Nephron (organoid): ENCODE measurements at regions not wholly inside any gene's neighbourhood (a gene's known extent, or its start where the extent isn't known, plus 50 kb on each side); places are given as distances from the start of the nearest gene placed in this dataset.

Source experiments
- H3K27ac Mint-ChIP-seq, 3 experiments: 2 replicates each; pipeline ENCODE4 v1.8.0; 2020; ENCODE audit warnings: mixed read lengths in 3 of 3, mild to moderate bottlenecking in 2 of 3, moderate library complexity in 1 of 3
- H3K27me3 Mint-ChIP-seq: 2 replicates; pipeline ENCODE4 v1.8.0; 2021; ENCODE audit warnings: low read depth, mild to moderate bottlenecking, moderate library complexity, mixed read lengths
- H3K36me3 Mint-ChIP-seq: 2 replicates; pipeline ENCODE4 v1.8.0; 2020; ENCODE audit warnings: low read depth, mixed read lengths
- H3K4me1 Mint-ChIP-seq: 2 replicates; pipeline ENCODE4 v1.8.0; 2020; ENCODE audit warnings: mixed read lengths
- H3K4me3 Mint-ChIP-seq, 3 experiments: 2 replicates each; pipeline ENCODE4 v1.8.0; 2020; ENCODE audit warnings: mild to moderate bottlenecking in 3 of 3, mixed read lengths in 3 of 3, moderate library complexity in 2 of 3
- H3K9me3 Mint-ChIP-seq: 2 replicates; pipeline ENCODE4 v1.8.0; 2020; ENCODE audit warnings: mixed read lengths
- CTCF ChIP-seq, 3 experiments: fragments of 200-600 bp; sonication (generic); IDR thresholded peaks; one replicate each; pipeline ENCODE4 v1.5.0; 2021; ENCODE audit warnings: antibody characterized with exemption in 3 of 3; ENCODE audit not compliant: unreplicated experiment in 3 of 3

GRCh38 chr9:13735181-13735580 lies 455.7 kb upstream of the MPDZ start:
- no peak for TF ChIP-seq CTCF (IDR thresholded peaks at IDR 0.05; ENCODE audit: unreplicated experiment in 3 of 3)
- Mint-ChIP-seq H3K27ac (peak overlapping the region; percentile 27 to 76 (median 48)), H3K27me3 (no peaks in the 10 kb centered on the region), H3K36me3 (no peaks in the 10 kb centered on the region), H3K4me1 (peaks cover 19% of the 10 kb centered on the region), H3K4me3 (no peak overlapping the region), H3K9me3 (no peaks in the 10 kb centered on the region)

GRCh38 chr9:13734601-13735000 lies 455.1 kb upstream of the MPDZ start:
- Mint-ChIP-seq H3K4me3 (no peak overlapping the region), H3K4me1 (peaks cover 19% of the 10 kb centered on the region), H3K27ac (peak overlapping the region; percentile 27 to 76 (median 48)), H3K27me3 (no peaks in the 10 kb centered on the region), H3K36me3 (no peaks in the 10 kb centered on the region), H3K9me3 (peaks cover 2% of the 10 kb centered on the region)
- TF ChIP-seq CTCF (IDR thresholded peaks at IDR 0.05; ENCODE audit: unreplicated experiment in 3 of 3), result no peak

GRCh38 chr9:13732290-13732689 lies 452.8 kb upstream of the MPDZ start:
- Mint-ChIP-seq H3K4me3 (no peak overlapping the region), H3K4me1 (peaks cover 38% of the 10 kb centered on the region), H3K27me3 (no peaks in the 10 kb centered on the region), H3K27ac (no peak overlapping the region), H3K9me3 (peaks cover 2% of the 10 kb centered on the region), H3K36me3 (no peaks in the 10 kb centered on the region)
- no peak for TF ChIP-seq CTCF (IDR thresholded peaks at IDR 0.05; ENCODE audit: unreplicated experiment in 3 of 3)

- peaks cover 33% of the 10 kb centered on the region for H3K4me1 Mint-ChIP-seq
- H3K4me3 Mint-ChIP-seq, result no peak overlapping the region
- peaks cover 2% of the 10 kb centered on the region for H3K9me3 Mint-ChIP-seq
- no peak for TF ChIP-seq CTCF (IDR thresholded peaks at IDR 0.05; ENCODE audit: unreplicated experiment in 3 of 3)
- no peaks in the 10 kb centered on the region for H3K36me3 Mint-ChIP-seq
- H3K27me3 Mint-ChIP-seq, result no peaks in the 10 kb centered on the region
- H3K27ac Mint-ChIP-seq, result peak overlapping the region in 1 of 3 experiments; percentile 31
These were observed 452.1 kb upstream of the MPDZ start for GRCh38 chr9:13731637-13732036.

- peaks cover 2% of the 10 kb centered on the region for H3K9me3 Mint-ChIP-seq
- H3K4me1 Mint-ChIP-seq, result peaks cover 29% of the 10 kb centered on the region
- no peak for TF ChIP-seq CTCF (IDR thresholded peaks at IDR 0.05; ENCODE audit: unreplicated experiment in 3 of 3)
- H3K36me3 Mint-ChIP-seq, result no peaks in the 10 kb centered on the region
- no peak overlapping the region for H3K4me3 Mint-ChIP-seq
- H3K27ac Mint-ChIP-seq, result no peak overlapping the region
- H3K27me3 Mint-ChIP-seq, result no peaks in the 10 kb centered on the region
These were observed 450.5 kb upstream of the MPDZ start for GRCh38 chr9:13729955-13730354.

GRCh38 chr9:13728917-13729811 lies 449.7 kb upstream of the MPDZ start:
- peaks cover 25% of the 10 kb centered on the region for H3K4me1 Mint-ChIP-seq

More at GRCh38 chr9:13728917-13729811, 449.7 kb upstream of the MPDZ start:
- H3K27me3 Mint-ChIP-seq, result no peaks in the 10 kb centered on the region
- no peak for TF ChIP-seq CTCF (IDR thresholded peaks at IDR 0.05; ENCODE audit: unreplicated experiment in 3 of 3)
- H3K27ac Mint-ChIP-seq, result peak overlapping the region in 1 of 3 experiments; percentile 65
- H3K9me3 Mint-ChIP-seq, result peaks cover 6% of the 10 kb centered on the region
- no peak overlapping the region for H3K4me3 Mint-ChIP-seq
- H3K36me3 Mint-ChIP-seq, result no peaks in the 10 kb centered on the region
